Caki2 (cell line): ENCODE measurements at regions not wholly inside any gene's neighbourhood (a gene's known extent, or its start where the extent isn't known, plus 50 kb on each side); places are given as distances from the start of the nearest gene placed in this dataset.
"Not testable (repeated sequence)": the region's sequence is repeated elsewhere in the genome, so short reads cannot be mapped to it uniquely, and the experiment has no call there.

ENCODE experiments used
- DNase-seq: peaks from one replicate; pipeline ENCODE4 v3.0.0-alpha.2; 2015; ENCODE audit warnings: low read depth
- in situ Hi-C: cut with HindIII; loops from 2 replicates; pipeline ENCODE4 v1.10.0; 2016; ENCODE audit warnings: low sequenced_read_pairs, low pct_unique_long_range_greater_than_20kb, mixed read lengths

GRCh38 chrX:39063037-39063436 lies 261.8 kb downstream of the MID1IP1 start:
- in situ Hi-C loops = no loop called here
- DNase-seq = no peak

DNA sequence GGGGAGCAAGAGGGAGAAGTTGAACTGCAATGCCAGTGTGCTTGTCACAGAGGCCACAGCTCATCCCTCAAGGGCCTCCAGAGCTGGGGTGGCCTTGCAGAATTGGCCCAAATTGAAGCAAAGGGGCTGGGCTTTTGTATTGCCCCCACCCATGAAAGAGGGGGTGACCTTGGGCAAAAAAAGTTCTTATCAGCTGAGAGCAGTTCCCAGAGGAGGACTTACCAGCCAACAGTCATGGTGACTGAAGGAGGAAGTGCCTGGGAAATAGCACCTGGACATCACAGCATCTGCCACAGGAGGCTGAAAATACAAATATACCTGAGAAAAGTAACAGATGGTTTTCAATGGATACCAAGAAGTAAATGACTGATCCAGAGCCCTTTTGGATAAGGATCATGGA lies 262.4 kb downstream of the MID1IP1 start:
- DNase-seq = no peak
- in situ Hi-C loops = no loop called here

DNA sequence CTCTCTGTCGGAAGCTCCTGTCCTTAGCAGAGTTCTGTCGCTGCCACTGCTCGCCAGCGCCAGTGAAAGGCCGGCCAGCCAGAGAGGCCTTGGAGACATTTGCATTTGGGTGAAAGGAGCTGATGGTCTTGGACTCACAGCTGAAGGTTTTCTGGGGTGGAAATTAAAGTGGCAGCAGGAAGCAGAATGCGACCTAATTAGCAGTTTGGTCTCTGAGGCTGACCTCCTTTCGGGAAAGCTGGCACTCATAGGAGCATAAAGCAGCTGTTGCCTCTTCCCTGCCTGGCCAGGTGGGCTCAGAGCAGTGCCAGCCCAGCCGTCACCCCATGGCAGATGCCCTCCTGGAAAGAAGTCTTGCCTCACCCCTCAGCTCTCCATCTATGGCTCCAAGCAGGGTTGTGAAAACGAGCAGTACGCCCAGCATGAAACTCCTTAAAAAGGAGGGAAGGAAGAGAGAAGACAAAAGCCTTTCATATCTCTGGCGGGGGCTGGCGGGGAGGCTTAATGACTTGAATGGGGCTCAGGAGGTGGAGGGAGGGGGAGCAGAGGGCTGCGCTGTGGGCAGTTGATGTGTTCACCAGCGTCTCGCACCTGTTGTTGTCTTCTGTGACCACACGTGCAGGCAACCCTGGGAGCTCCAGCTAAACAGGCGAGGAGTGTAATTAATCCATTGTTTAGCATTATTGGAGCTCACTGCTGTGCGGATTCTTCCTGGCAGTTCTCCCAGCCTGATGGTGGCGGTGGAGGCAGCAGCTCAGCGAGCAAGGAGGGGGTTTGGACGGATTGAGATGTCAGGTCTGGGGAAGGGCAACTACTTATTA lies 264.0 kb downstream of the MID1IP1 start:
- no peak for DNase-seq

DNA sequence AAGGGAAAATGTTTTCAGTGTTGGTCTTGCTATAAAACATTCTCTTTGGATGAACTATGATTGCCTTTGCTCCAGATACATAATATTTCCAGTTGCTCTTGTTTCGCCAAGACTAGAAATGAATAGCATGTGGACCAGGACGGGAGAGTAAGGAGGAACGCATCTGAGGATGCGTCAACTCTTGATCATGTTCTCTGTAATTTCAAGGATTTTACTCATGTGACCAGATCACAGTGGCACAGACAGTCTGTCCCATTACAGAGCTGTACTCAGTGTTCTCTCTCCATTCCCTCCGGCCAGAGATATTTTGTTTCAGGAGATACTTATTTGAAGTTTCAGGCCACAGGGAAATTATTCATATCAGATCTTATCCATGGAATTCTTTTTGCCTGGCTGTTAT lies 266.6 kb downstream of the MID1IP1 start:
- in situ Hi-C loops = no loop called here

More for the DNA sequence above, 264.0 kb downstream of the MID1IP1 start:
- in situ Hi-C loops = no loop called here

GRCh38 chrX:39068634-39069033 lies 267.4 kb downstream of the MID1IP1 start:
- DNase-seq, in situ Hi-C loops: not testable (repeated sequence)

More for the DNA sequence above, 266.6 kb downstream of the MID1IP1 start:
- no peak for DNase-seq

DNA sequence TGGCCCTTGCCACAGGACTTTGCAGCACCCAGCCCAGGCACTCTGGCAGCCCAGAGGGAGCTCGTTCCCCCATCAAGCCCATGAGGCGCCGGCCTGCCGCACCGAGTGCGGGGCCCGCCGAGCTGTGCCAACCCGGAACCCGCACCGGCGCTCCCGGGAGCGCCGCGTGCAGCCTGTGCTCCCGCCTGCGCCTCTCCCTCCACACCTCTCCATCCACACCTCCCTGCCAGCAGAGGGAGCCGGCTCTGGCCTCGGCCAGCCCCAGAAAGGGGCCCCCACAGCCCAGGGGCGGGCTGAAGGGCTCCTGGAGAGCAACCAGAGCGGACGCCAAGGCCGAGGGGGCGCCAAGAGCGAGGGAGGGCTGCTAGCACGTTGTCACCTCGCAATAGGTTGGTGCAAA lies 268.8 kb downstream of the MID1IP1 start:
- DNase-seq = no peak
- in situ Hi-C loops = no loop called here

GRCh38 chrX:39073131-39073530 lies 271.9 kb downstream of the MID1IP1 start:
- in situ Hi-C loops = no loop called here
- no peak for DNase-seq

DNA sequence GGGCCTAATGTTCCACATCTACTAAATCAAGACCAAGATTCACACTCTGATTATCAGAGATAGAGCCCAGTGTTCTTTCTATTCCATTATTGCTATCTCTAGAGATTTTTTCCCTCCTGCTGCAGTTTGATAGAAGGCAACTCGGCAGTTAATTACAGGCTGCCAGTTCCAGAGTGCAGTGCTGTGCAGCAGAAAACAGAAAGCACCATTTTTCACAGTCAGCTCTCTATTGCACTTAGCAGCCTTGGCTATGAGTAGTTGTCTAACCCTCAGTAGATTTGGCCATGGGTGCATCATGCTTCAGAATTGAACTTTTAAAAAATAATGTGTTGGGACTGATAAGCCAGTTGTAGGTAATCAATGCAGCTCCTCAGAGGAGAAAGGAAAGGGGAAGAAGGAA lies 295.3 kb downstream of the MID1IP1 start:
- in situ Hi-C loops = no loop called here
- no peak for DNase-seq

DNA sequence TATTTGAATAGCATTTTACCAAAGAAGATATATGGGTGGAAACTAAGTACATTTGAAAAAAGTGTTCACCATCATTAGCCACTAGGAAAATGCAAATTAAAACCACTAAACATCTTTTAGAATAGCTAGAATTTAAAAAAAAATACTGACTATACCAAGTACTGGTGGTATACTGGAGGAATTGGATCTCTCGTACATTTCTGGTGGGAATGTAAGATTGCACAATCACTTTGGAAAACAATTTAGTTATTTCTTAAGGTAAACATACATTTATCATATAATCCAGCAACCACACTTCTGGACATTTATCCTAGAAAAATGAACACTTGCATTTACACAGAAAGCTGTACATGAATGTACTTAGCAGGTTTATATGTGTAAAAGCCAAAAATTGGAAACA lies 303.5 kb downstream of the MID1IP1 start:
- in situ Hi-C loops = no loop called here
- DNase-seq = no peak

GRCh38 chrX:39112143-39112542 lies 310.9 kb downstream of the MID1IP1 start:
- no peak for DNase-seq
- in situ Hi-C loops = no loop called here

DNA sequence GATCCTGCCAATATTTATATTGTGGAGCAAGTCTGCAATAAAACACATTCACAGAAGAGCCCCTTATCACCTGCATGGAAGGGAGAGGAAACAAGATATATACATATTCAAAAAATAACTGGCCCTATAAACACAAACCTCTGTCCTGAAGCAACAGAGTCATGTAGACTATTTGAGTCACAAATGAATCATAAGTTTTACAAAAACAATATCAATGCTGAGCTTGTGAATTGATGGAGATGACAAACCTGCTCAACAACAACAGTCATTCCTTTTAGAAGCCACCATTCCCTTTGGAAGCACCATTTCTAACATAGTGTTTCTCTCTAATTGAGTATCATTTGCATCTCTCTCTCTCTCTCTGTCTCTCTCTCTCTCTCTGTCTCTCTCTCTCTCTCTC lies 313.9 kb downstream of the MID1IP1 start:
- in situ Hi-C loops = no loop called here
- no peak for DNase-seq

- in situ Hi-C loops = no loop called here
- DNase-seq = no peak
Measured at GRCh38 chrX:39117101-39117500, 315.8 kb downstream of the MID1IP1 start.

- no peak for DNase-seq
- in situ Hi-C loops = no loop called here
Measured at GRCh38 chrX:39121903-39122302, 320.6 kb downstream of the MID1IP1 start.

GRCh38 chrX:39125834-39126233 lies 324.6 kb downstream of the MID1IP1 start:
- in situ Hi-C loops = no loop called here
- DNase-seq = no peak

DNA sequence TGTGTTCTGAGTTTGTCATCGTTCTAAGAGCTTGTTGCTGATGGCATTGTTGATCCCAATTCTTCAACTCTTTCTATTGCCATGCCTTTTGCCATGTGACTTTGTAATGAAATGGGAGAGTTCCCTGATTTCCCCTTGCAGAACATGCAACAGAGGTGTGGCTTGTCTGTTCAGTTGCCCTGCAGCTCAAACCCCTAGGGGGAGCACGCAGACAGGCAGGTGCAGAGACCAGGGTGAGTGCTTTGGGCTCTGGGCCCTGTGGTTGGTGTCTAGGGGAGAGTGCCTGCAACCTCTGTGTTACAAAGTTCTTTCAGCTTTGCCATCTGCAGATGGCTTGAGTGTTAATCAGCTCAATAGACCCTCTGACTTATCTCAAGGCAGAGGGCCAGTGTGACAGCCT lies 332.7 kb downstream of the MID1IP1 start:
- in situ Hi-C loops = no loop called here

GRCh38 chrX:39137363-39137954 lies 336.2 kb downstream of the MID1IP1 start:
- no peak for DNase-seq
- in situ Hi-C loops = no loop called here

More for the DNA sequence above, 332.7 kb downstream of the MID1IP1 start:
- DNase-seq = no peak

DNA sequence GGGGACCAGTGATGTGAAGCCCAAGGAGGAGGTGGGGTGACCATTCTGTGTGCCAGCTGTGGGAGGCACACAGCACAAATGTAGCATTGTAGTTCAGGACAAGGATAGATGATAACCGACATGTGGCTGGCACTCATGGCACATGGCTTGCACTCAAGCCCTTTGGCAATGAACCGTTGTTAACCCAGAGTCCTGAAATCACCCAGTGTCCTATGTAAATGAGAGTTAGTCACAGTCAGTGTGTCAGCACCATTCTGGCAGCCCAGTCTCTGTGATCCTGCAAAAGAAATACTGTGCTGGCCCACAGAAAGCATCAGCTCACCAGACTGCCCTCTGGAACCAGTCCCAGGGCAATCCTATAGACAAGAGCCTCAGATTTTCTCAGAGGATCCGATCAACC lies 339.3 kb downstream of the MID1IP1 start:
- no peak for DNase-seq
- in situ Hi-C loops = no loop called here

GRCh38 chrX:39144323-39144722 lies 343.1 kb downstream of the MID1IP1 start:
- no peak for DNase-seq
- in situ Hi-C loops = no loop called here

GRCh38 chrX:39144956-39145355 lies 343.7 kb downstream of the MID1IP1 start:
- in situ Hi-C loops = no loop called here
- no peak for DNase-seq

- no peak for DNase-seq
- in situ Hi-C loops = no loop called here
Measured at GRCh38 chrX:39145859-39146258, 344.6 kb downstream of the MID1IP1 start.
